ENCODE measurements at regions not wholly inside any gene's neighbourhood (a gene's known extent, or its start where the extent isn't known, plus 50 kb on each side); places are given as distances from the start of the nearest gene placed in this dataset.

DNA sequence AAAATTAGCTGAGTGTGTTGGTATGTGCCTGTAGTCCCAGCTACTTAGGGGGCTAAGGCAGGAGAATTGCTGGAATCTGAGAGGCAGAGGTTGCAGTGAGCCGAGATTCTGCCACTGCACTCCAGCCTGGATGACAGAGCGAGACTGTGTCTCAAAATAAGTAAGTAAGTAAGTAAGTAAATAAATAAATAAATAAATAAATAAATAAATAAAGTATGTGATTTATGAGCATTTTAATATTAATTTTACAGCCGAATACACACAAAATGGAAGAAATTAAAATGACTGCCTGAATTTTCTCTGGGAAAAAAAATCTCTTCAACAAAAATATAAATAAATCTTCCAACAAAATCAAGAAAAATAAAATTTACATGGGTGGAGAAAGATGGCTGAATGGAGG lies 740.7 kb downstream of the CDH18 start:
- TF ChIP-seq EZH2phosphoT487 (IDR thresholded peaks at IDR 0.05; ENCODE audit: insufficient read depth, low read depth), result no peak
- TF ChIP-seq EZH2 (IDR thresholded peaks at IDR 0.05; ENCODE audit: insufficient read depth, poor library complexity, severe bottlenecking), result no peak
